NCI-H748 (cell line): ENCODE measurements at regions not wholly inside any gene's neighbourhood (a gene's known extent, or its start where the extent isn't known, plus 50 kb on each side); places are given as distances from the start of the nearest gene placed in this dataset.

Experiments used
- DNase-seq: peaks from one replicate; lab custom pipeline; 2025; ENCODE audit not compliant: unreplicated experiment; lab: John Stamatoyannopoulos, UW

GRCh38 chr2:5111581-5111980 lies 580.6 kb upstream of the SOX11 start:
- peak; percentile 95 for DNase-seq

DNA sequence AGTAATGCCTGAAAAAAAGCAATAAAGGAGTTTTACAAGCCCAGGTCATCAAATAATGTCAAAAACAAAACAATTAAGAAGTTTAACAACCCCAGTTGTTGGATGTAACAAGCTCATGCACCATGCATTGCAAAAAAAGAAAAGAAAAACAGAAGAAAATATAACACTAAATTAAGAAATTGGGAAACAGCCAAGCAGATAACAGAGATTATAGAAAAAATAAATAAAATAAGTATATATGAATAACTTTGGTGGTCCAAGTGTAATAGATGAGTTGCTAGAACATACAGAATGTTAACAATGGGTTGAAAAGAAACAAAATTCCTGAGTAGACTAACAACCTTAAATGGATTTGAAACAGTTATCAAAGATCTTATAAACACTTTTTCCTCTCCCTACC lies 573.1 kb upstream of the SOX11 start:
- no peak for DNase-seq

- DNase-seq, result no peak
Observed at GRCh38 chr2:5121121-5121520, 571.1 kb upstream of the SOX11 start.

- no peak for DNase-seq
Observed at GRCh38 chr2:5121642-5122041, 570.5 kb upstream of the SOX11 start.

- peak; percentile 61 for DNase-seq
Observed at GRCh38 chr2:5123582-5124196, 568.5 kb upstream of the SOX11 start.

- peak; percentile 96 for DNase-seq
Observed at GRCh38 chr2:5125017-5125730, 567.0 kb upstream of the SOX11 start.

- no peak for DNase-seq
Observed at GRCh38 chr2:5132281-5132680, 559.9 kb upstream of the SOX11 start.

GRCh38 chr2:5140347-5140746 lies 551.8 kb upstream of the SOX11 start:
- DNase-seq, result no peak

DNA sequence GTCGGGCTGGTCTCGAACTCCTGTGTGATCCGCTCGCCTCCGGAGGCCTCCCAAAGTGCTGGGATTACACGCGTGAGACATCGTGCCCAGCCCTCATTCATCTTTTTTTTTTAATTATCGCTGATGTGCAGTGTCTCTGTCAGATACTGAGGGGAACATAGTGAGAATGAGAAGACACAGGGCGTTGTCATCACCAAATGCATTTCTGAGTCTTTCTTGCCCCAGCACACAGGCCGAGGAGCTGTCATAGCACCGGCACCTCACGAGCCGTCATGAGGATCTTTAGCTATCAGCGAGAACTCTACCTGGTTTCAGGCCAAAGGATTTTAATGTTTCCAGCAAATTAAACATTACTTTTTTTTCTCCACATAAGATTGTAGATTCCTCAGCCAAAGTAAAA lies 548.0 kb upstream of the SOX11 start:
- no peak for DNase-seq

DNA sequence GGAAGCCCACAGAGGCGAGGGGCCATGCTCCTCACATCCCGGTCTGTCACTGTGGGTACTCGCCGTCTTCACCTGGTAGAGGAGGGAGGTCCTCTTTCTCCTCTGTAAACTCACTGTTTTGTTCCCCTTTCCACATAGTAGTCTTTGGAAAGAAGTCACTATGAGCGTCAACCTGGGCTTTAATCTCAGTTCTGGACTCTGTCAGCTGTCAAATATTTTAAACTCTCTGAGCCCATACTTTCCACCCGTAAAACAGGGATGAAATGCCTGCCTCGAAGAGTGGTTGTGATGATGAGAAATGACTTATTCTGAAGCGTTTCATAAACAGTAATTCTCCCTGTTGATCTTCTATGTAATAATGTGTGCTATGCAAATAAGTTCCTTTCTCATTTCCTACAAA lies 547.1 kb upstream of the SOX11 start:
- DNase-seq, result no peak

DNA sequence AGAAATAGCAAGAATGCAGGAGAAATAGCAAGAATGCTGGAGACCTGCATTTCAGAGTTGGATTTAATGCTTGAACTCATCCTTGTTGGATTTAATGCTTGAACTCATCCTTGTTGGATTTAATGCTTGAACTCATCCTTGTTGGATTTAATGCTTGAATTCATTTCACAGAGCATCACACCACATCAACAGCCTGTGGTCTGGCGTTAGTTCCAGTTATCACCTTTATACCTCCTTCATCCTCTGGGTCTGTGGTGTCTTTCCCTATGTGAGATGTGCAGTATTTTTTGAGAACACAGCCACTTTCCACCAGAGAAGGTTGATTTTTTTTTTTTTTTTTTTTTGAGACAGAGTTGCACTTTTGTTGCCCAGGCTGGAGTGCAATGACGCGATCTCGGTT lies 546.4 kb upstream of the SOX11 start:
- DNase-seq, result no peak

DNA sequence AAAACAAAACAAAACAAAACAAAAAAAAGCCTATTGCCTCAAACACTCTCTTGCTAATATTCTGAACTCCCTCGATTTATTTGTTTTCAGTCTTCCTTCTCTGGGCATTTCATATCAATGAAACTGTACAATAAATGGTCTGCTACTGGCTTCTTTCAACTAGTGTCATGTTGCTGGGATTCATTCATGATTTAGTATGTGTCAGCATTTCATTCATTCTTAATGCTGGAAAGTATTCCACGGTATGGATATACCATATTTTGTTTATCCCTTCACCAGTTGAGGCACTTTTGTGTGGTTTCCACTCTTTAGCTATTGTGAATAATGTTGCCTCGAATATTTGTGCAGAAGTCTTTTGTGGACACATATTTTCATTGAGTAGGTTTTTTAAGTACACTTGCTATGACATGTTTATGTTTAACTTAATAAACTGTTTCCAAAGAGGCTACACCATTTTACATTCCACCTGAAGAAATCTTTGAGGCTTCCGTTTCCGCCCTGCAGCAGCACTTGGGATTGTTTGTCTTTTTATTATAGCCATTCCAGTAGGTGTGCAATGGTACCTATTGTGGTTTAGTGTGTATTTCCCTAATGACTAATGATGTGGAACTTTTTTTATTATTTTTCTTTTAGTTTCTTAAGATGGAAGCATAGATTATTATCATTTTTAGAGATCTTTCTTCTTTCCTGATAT lies 543.6 kb upstream of the SOX11 start:
- DNase-seq, result no peak

DNA sequence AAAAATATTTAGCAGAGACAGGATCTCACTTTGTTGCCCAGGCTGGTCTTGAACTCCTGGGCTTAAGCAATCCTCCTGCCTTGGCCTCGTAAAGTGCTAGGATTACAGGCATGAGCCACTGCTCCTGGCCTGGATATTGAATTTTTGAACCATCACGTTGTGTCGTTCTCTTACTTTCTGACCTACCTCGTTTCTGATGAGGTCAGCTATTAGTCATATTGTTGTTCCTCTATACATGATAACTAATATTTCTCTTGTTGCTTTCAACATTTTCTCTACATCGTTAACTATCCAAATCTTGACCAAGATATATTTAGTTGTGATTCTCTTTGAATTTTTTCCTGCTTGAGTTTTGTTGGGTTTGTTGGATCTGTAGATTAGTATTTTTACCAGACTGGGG lies 541.3 kb upstream of the SOX11 start:
- DNase-seq, result no peak

- no peak for DNase-seq
Observed at GRCh38 chr2:5164776-5165525, 527.2 kb upstream of the SOX11 start.

- DNase-seq, result no peak
Observed at GRCh38 chr2:5172923-5173322, 519.3 kb upstream of the SOX11 start.

DNA sequence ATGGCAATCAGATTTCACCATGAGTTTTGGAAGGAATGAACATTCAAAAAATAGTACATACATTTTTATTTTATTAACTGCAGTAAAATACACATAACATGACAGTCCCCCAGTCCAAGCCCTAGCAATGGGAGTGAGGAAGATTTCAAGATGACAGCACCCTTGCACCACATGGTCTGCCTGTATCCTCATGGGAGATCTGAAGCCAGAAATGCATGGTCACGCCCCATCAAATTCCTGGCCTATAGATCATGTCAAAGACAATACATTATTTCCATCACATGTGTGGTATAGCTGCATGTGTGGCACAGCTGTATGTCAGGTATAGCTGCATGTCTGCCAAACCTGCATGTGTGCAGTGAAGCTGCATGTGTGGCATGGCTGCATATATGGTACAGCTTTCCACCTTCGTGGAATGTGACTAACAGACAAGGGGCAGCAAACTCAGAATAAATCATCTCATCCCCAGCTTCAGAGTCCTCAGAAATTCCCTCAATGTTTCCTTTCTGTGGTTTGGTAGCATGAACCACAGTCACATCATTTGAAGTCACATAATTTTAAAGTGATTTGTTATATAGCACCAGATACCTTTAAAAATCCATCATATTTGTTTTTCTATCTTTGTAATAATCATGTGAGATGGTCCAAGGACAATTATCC lies 518.2 kb upstream of the SOX11 start:
- no peak for DNase-seq

- no peak for DNase-seq
Observed at GRCh38 chr2:5175231-5175630, 517.0 kb upstream of the SOX11 start.

DNA sequence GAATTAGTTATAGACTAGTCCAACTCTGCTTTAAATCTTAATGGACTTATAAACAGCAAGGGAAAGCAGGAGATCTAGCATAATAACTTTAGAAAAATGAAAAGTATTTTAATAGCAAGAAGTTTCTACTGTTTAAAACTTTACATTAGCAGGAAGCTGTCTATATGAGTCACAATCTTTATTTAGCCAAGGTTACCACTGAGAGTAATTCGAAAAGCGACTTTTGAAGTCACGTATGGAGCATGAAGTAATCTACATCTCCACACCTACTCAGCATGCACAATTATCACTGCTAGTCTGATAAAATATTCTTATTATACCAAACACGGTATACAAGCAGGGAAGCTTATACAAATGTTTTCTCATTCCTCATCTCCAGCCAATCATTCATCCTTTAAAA lies 515.4 kb upstream of the SOX11 start:
- no peak for DNase-seq

GRCh38 chr2:5183031-5183430 lies 509.2 kb upstream of the SOX11 start:
- no peak for DNase-seq

DNA sequence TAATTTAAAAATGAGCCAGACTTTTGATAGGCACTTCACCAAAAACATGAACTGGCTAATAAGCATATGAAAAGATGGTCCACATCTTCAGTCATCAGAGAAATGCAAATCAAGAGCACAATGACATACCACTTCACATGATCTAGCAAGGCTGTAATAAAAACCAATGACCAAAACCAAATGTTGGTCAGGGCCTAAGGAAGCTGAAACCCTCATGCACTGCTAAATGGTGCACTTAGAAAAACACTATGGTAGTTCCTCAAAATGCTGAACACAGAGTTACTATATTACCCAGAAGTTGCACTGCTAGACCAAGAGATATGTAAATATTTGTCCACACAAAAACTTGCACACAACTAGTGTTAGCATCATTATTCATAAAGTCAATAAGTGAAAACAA lies 504.9 kb upstream of the SOX11 start:
- no peak for DNase-seq

DNA sequence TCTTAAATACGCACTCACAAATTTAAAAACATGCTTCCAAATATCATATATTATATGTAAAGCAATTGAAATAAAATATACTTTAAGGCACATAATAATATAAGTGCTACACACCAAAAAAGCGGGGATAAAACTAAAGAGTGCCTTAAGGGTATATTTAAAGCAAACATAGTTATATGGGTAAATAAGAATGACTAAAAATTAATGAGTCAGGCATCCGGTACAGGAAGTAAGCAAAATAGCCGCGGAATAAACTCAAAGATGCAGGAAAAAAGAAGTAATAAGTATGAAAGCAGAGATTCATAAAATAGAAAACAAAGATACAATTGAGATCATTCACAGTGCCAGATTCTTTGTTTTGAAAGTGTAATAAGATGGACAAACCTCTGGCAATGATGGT lies 503.5 kb upstream of the SOX11 start:
- no peak for DNase-seq
